Activated CD4-positive, alpha-beta memory T cell treated with anti-CD3 and anti-CD28 coated beads for 36 hours (primary cell): ENCODE measurements at regions not wholly inside any gene's neighbourhood (a gene's known extent, or its start where the extent isn't known, plus 50 kb on each side); places are given as distances from the start of the nearest gene placed in this dataset.
"Not testable (repeated sequence)": the region's sequence is repeated elsewhere in the genome, so short reads cannot be mapped to it uniquely, and the experiment has no call there.

ENCODE experiments used
- CTCF ChIA-PET: fragments of 350-600 bp; sonication (Branson Sonifier 250); formaldehyde crosslinking; loops from one replicate; lab custom pipeline; 2021; ENCODE audit warnings: antibody characterized with exemption, inconsistent platforms; lab: Charles Lee
- POLR2A ChIA-PET: fragments of 350-600 bp; sonication (Branson Sonifier 250); formaldehyde crosslinking; loops from one replicate; lab custom pipeline; 2021; ENCODE audit warnings: antibody characterized with exemption; lab: Charles Lee
- DNase-seq: peaks from one replicate; pipeline ENCODE4 v3.0.0-alpha.2; 2020
- H3K27ac Mint-ChIP-seq: one replicate; pipeline ENCODE4 v1.8.0; 2021; ENCODE audit warnings: mixed read lengths
- H3K27me3 Mint-ChIP-seq: one replicate; pipeline ENCODE4 v1.8.0; 2021; ENCODE audit warnings: mixed read lengths
- H3K36me3 Mint-ChIP-seq: one replicate; pipeline ENCODE4 v1.8.0; 2021; ENCODE audit warnings: mixed read lengths
- H3K4me1 Mint-ChIP-seq: one replicate; pipeline ENCODE4 v1.8.0; 2021; ENCODE audit warnings: low read depth, mixed read lengths
- H3K4me3 Mint-ChIP-seq: one replicate; pipeline ENCODE4 v1.8.0; 2021; ENCODE audit warnings: mild to moderate bottlenecking, mixed read lengths
- H3K9me3 Mint-ChIP-seq: one replicate; pipeline ENCODE4 v1.8.0; 2021; ENCODE audit warnings: mixed read lengths
- intact Hi-C: fragments of 100-400 bp; cut with micrococcal nuclease; formaldehyde crosslinking; loops from one replicate; pipeline ENCODE4 v1.15.1; 2023

- Mint-ChIP-seq H3K4me3 (no peak overlapping the region), H3K36me3 (no peaks in the 10 kb centered on the region), H3K27me3 (no peaks in the 10 kb centered on the region), H3K4me1 (no peaks in the 10 kb centered on the region), H3K9me3 (peaks cover 14% of the 10 kb centered on the region), H3K27ac (no peak overlapping the region)
- POLR2A ChIA-PET = no interaction called here
- CTCF ChIA-PET = no interaction called here
- DNase-seq = no peak
- intact Hi-C loops = no loop called here
These were observed 174.3 kb upstream of the NUPR2 start for GRCh38 chr7:56290548-56290947.

- CTCF ChIA-PET = no interaction called here
- POLR2A ChIA-PET = no interaction called here
- Mint-ChIP-seq H3K36me3 (no peaks in the 10 kb centered on the region), H3K4me3 (no peak overlapping the region), H3K27me3 (no peaks in the 10 kb centered on the region), H3K27ac (no peak overlapping the region), H3K9me3 (peaks cover 18% of the 10 kb centered on the region), H3K4me1 (no peaks in the 10 kb centered on the region)
- DNase-seq = no peak
- intact Hi-C loops = no loop called here
These were observed 171.4 kb upstream of the NUPR2 start for GRCh38 chr7:56287429-56288138.

DNA sequence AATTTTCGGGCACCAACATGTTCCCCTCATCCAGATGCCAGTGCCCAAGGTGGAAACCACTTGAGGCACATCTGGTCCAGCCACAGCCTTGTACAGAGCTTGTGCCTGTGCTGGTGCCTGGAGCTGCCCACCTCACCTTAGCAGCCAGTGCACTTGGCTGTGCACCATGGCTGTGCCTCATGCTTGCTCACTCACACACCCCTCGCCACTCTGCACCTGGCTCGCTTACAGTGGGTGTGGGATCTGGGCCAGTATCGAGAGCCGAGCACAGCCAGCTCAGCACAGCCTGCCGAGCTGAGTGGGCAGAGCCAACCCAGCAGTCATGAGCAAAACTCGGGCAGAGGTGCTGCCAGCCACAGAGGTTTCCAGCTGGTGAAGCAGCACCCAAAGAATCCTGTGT is 139.9 kb upstream of the NUPR2 start:
- no peak overlapping the region for H3K4me3 Mint-ChIP-seq
- no peaks in the 10 kb centered on the region for H3K4me1 Mint-ChIP-seq
- POLR2A ChIA-PET = no interaction called here
- no peaks in the 10 kb centered on the region for H3K36me3 Mint-ChIP-seq
- no peak for DNase-seq
- H3K27ac Mint-ChIP-seq = no peak overlapping the region
- intact Hi-C loops = no loop called here
- peaks cover 19% of the 10 kb centered on the region for H3K9me3 Mint-ChIP-seq
- H3K27me3 Mint-ChIP-seq = no peaks in the 10 kb centered on the region
- CTCF ChIA-PET = no interaction called here

GRCh38 chr7:56250135-56250534 is 133.9 kb upstream of the NUPR2 start:
- POLR2A ChIA-PET = no interaction called here
- H3K36me3 Mint-ChIP-seq = no peaks in the 10 kb centered on the region
- DNase-seq = no peak
- no peaks in the 10 kb centered on the region for H3K27me3 Mint-ChIP-seq
- CTCF ChIA-PET = no interaction called here
- no peaks in the 10 kb centered on the region for H3K4me1 Mint-ChIP-seq
- peaks cover 14% of the 10 kb centered on the region for H3K9me3 Mint-ChIP-seq
- no peak overlapping the region for H3K4me3 Mint-ChIP-seq
- H3K27ac Mint-ChIP-seq = no peak overlapping the region
- intact Hi-C loops = no loop called here

GRCh38 chr7:56229631-56230030 is 113.4 kb upstream of the NUPR2 start:
- H3K27me3 Mint-ChIP-seq = no peaks in the 10 kb centered on the region
- DNase-seq = no peak
- ChIA-PET POLR2A (interaction anchor here (0.6 kb wide), 1 partner anchor 629 kb away, joined by 4 read pairs; no protein-coding TSS in a partner anchor), CTCF (no interaction called here)
- H3K9me3 Mint-ChIP-seq = no peaks in the 10 kb centered on the region
- no peaks in the 10 kb centered on the region for H3K36me3 Mint-ChIP-seq
- no peak overlapping the region for H3K4me3 Mint-ChIP-seq
- no peak overlapping the region for H3K27ac Mint-ChIP-seq
- H3K4me1 Mint-ChIP-seq = no peaks in the 10 kb centered on the region
- intact Hi-C loops = no loop called here

- no peak overlapping the region for H3K27ac Mint-ChIP-seq
- POLR2A ChIA-PET = no interaction called here
- H3K4me1 Mint-ChIP-seq = no peaks in the 10 kb centered on the region
- H3K9me3 Mint-ChIP-seq = no peaks in the 10 kb centered on the region
- no peaks in the 10 kb centered on the region for H3K27me3 Mint-ChIP-seq
- no peak overlapping the region for H3K4me3 Mint-ChIP-seq
- DNase-seq = no peak
- CTCF ChIA-PET = no interaction called here
- H3K36me3 Mint-ChIP-seq = no peaks in the 10 kb centered on the region
- intact Hi-C loops = no loop called here
These were observed 106.6 kb upstream of the NUPR2 start for GRCh38 chr7:56222866-56223265.

DNA sequence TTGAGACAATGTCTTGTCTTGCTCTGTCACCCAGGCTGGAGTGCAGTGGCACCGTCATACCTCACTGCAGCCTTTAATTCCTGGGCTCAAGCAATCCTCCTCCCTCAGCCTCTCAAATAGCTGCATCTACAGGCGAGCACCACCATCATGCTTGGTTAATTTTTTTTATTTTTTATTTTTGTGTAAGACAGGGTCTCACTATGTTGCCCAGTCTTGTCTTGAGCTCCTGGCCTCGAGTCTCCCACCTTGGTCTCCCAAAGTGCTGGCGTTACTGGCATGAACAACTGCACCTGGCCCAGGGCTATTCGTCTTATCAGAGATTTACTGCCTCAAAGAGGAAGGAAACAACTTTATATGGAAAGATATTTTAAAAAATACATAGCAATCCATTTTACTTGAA is 102.8 kb upstream of the NUPR2 start:
- no peak overlapping the region for H3K27ac Mint-ChIP-seq
- ChIA-PET CTCF (no interaction called here), POLR2A (no interaction called here)
- H3K36me3 Mint-ChIP-seq = no peaks in the 10 kb centered on the region
- H3K4me1 Mint-ChIP-seq = no peaks in the 10 kb centered on the region
- no peak overlapping the region for H3K4me3 Mint-ChIP-seq
- H3K9me3 Mint-ChIP-seq = peaks cover 10% of the 10 kb centered on the region
- no peak for DNase-seq
- intact Hi-C loops = no loop called here
- no peaks in the 10 kb centered on the region for H3K27me3 Mint-ChIP-seq

DNA sequence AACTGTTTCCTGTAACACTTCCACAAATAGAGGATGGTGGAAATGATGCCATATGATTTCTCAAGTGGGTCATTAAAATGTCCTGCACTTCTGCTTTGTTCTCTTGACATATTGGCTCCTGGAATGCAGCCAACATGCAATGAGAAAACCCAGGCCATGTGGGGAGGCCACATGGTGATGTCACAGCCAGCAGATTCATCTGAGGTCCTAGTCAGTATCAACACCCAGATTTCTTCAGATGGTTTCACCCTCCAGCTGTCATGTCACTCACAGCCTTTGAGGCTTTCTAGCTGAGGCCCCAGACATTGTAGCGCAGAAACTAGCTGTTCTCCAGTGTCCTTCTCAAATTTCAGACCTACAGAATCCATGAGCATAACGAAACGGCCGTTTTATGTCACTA is 102.3 kb upstream of the NUPR2 start:
- Mint-ChIP-seq H3K36me3 (no peaks in the 10 kb centered on the region), H3K27me3 (no peaks in the 10 kb centered on the region), H3K4me1 (no peaks in the 10 kb centered on the region), H3K27ac (no peak overlapping the region), H3K4me3 (no peak overlapping the region), H3K9me3 (peaks cover 10% of the 10 kb centered on the region)
- intact Hi-C loops = no loop called here
- POLR2A ChIA-PET = no interaction called here
- CTCF ChIA-PET = no interaction called here
- DNase-seq = no peak

DNA sequence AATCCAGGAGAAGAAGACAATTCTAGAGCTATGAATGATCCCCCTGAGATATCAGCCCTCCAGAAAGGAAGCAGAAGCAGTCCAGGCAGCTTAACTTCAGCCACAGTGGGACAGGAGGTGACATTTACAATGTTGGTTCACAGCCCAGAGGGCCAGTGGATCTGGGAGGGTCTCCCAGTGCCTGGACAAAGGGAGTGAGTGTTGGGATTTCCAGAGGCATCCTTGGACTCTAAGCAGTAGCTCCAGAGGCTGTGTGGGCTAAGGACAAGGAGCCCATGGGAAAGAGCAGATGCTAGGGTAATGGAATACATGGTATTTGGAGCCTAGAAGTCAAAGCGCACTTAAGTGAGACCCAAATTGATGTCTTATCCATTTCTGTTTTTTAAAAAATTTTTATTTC is 97.4 kb upstream of the NUPR2 start:
- Mint-ChIP-seq H3K27me3 (no peaks in the 10 kb centered on the region), H3K4me3 (no peak overlapping the region), H3K27ac (no peak overlapping the region), H3K4me1 (no peaks in the 10 kb centered on the region), H3K9me3 (peaks cover 18% of the 10 kb centered on the region), H3K36me3 (no peaks in the 10 kb centered on the region)
- intact Hi-C loops = no loop called here
- ChIA-PET POLR2A (no interaction called here), CTCF (no interaction called here)
- DNase-seq = no peak

- DNase-seq = no peak
- peaks cover 2% of the 10 kb centered on the region for H3K27me3 Mint-ChIP-seq
- no peak overlapping the region for H3K4me3 Mint-ChIP-seq
- intact Hi-C loops = no loop called here
- no peaks in the 10 kb centered on the region for H3K36me3 Mint-ChIP-seq
- no peak overlapping the region for H3K27ac Mint-ChIP-seq
- peaks cover 8% of the 10 kb centered on the region for H3K9me3 Mint-ChIP-seq
- no peaks in the 10 kb centered on the region for H3K4me1 Mint-ChIP-seq
- CTCF ChIA-PET = no interaction called here
- POLR2A ChIA-PET = interaction anchor here (0.6 kb wide), 1 partner anchor 189 kb away, joined by 3 read pairs; no protein-coding TSS in a partner anchor
These were observed 90.2 kb upstream of the NUPR2 start for GRCh38 chr7:56206420-56206819.

- no peaks in the 10 kb centered on the region for H3K36me3 Mint-ChIP-seq
- no peak overlapping the region for H3K27ac Mint-ChIP-seq
- DNase-seq = no peak
- H3K9me3 Mint-ChIP-seq = peaks cover 15% of the 10 kb centered on the region
- no peaks in the 10 kb centered on the region for H3K4me1 Mint-ChIP-seq
- H3K4me3 Mint-ChIP-seq = no peak overlapping the region
- ChIA-PET CTCF (no interaction called here), POLR2A (no interaction called here)
- intact Hi-C loops = no loop called here
- H3K27me3 Mint-ChIP-seq = no peaks in the 10 kb centered on the region
These were observed 83.4 kb upstream of the NUPR2 start for GRCh38 chr7:56199639-56200038.

DNA sequence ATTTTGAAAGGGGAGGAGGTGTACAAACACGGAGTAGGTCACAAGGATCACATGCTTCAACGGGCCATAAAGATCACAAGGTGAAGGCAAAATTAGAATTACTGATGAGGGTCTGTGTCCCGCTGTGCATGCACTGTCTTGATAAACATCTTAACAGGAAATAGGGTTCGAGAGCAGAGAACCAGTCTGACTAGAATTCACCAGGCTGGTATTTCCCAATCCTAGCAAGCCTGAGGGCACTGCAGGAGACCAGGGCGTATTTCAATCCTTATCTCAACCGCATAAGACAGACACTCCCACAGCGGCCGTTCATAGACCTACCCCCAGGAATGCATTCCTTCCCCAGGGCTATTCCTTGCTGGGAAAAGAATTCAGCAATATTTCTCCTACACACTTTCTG is 80.0 kb upstream of the NUPR2 start:
- intact Hi-C loops, H3K27me3 Mint-ChIP-seq, CTCF ChIA-PET, H3K36me3 Mint-ChIP-seq, H3K4me3 Mint-ChIP-seq, DNase-seq, H3K4me1 Mint-ChIP-seq, POLR2A ChIA-PET, H3K27ac Mint-ChIP-seq: not testable (repeated sequence)
- peaks cover 15% of the 10 kb centered on the region for H3K9me3 Mint-ChIP-seq

- H3K4me3 Mint-ChIP-seq = no peak overlapping the region
- intact Hi-C loops = no loop called here
- H3K9me3 Mint-ChIP-seq = no peaks in the 10 kb centered on the region
- H3K36me3 Mint-ChIP-seq = no peaks in the 10 kb centered on the region
- ChIA-PET CTCF (no interaction called here), POLR2A (no interaction called here)
- no peaks in the 10 kb centered on the region for H3K27me3 Mint-ChIP-seq
- no peak overlapping the region for H3K27ac Mint-ChIP-seq
- DNase-seq = no peak
- H3K4me1 Mint-ChIP-seq = no peaks in the 10 kb centered on the region
These were observed 72.7 kb upstream of the NUPR2 start for GRCh38 chr7:56188823-56189346.
